Activated CD4-positive, alpha-beta T cell treated with anti-CD3 and anti-CD28 coated beads for 4 hours (primary cell): ENCODE measurements at regions not wholly inside any gene's neighbourhood (a gene's known extent, or its start where the extent isn't known, plus 50 kb on each side); places are given as distances from the start of the nearest gene placed in this dataset.

Source experiments
- DNase-seq, 2 donors: peaks; one replicate each; pipeline ENCODE4 v3.0.0-alpha.2; 2020

- DNase-seq: no peak
These were observed 223.8 kb downstream of the SEC61B start for GRCh38 chr9:99445920-99446319.

GRCh38 chr9:99447951-99448350, 225.9 kb downstream of the SEC61B start:
- no peak for DNase-seq

GRCh38 chr9:99449726-99450125, 227.6 kb downstream of the SEC61B start:
- DNase-seq: no peak

GRCh38 chr9:99451112-99451606, 229.1 kb downstream of the SEC61B start:
- DNase-seq: no peak

GRCh38 chr9:99457406-99457805, 235.3 kb downstream of the SEC61B start:
- DNase-seq: no peak

- no peak for DNase-seq
These were observed 235.9 kb downstream of the SEC61B start for GRCh38 chr9:99457981-99458380.

GRCh38 chr9:99459919-99460318, 237.8 kb downstream of the SEC61B start:
- no peak for DNase-seq

- DNase-seq: no peak
These were observed 241.0 kb downstream of the SEC61B start for GRCh38 chr9:99463131-99463530.

- DNase-seq: no peak
These were observed 242.5 kb downstream of the SEC61B start for GRCh38 chr9:99464568-99464967.

GRCh38 chr9:99465231-99465907, 243.3 kb downstream of the SEC61B start:
- no peak for DNase-seq

GRCh38 chr9:99466104-99466503, 244.0 kb downstream of the SEC61B start:
- no peak for DNase-seq

- DNase-seq: no peak
These were observed 244.7 kb downstream of the SEC61B start for GRCh38 chr9:99466781-99467180.

- DNase-seq: no peak
These were observed 249.0 kb downstream of the SEC61B start for GRCh38 chr9:99471033-99471432.

- no peak for DNase-seq
These were observed 250.3 kb downstream of the SEC61B start for GRCh38 chr9:99472240-99472915.

- DNase-seq: no peak
These were observed 250.8 kb downstream of the SEC61B start for GRCh38 chr9:99472916-99473245.

- DNase-seq: no peak
These were observed 252.1 kb downstream of the SEC61B start for GRCh38 chr9:99474186-99474585.

GRCh38 chr9:99475401-99476065, 253.5 kb downstream of the SEC61B start:
- no peak for DNase-seq

GRCh38 chr9:99478469-99479027, 256.5 kb downstream of the SEC61B start:
- no peak for DNase-seq

GRCh38 chr9:99479929-99480328, 257.8 kb downstream of the SEC61B start:
- no peak for DNase-seq

GRCh38 chr9:99485459-99485858, 263.4 kb downstream of the SEC61B start:
- no peak for DNase-seq

GRCh38 chr9:99486684-99487083, 264.6 kb downstream of the SEC61B start:
- no peak for DNase-seq

GRCh38 chr9:99488131-99489059, 266.3 kb downstream of the SEC61B start:
- no peak for DNase-seq

GRCh38 chr9:99489060-99489413, 267.0 kb downstream of the SEC61B start:
- no peak for DNase-seq
